DMS114 treated with DMSO at 0.1 percent for 48 hours (cell line): ENCODE measurements at regions not wholly inside any gene's neighbourhood (a gene's known extent, or its start where the extent isn't known, plus 50 kb on each side); places are given as distances from the start of the nearest gene placed in this dataset.

ENCODE experiments used
- DNase-seq: peaks from one replicate; lab custom pipeline; 2025; ENCODE audit not compliant: unreplicated experiment; lab: John Stamatoyannopoulos, UW

DNA sequence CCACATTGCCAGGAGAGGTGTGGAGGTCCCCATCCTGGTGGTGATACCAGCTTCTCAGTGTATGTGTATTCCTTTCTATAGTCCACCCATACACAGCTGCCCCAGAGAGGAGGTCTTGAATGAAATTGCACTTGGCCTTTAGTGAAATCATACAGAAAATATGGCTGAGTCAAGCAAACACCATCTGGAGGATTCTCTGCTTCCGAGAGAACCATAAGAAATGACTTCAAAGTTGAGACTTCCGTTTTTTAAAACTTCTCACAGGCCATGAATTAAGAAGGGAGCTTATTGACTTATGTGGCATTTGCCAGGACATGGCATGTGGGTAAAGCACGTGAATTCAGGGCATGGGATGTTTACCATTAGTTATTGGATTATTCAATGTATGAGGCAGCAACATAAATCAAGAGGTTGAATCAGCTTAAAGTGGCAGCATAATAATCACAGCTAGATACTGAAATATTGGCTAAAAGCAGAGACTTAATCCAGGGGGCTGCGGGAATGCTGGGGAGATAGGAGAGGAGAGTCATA, 119.1 kb upstream of the MTNR1B start:
- no peak for DNase-seq

DNA sequence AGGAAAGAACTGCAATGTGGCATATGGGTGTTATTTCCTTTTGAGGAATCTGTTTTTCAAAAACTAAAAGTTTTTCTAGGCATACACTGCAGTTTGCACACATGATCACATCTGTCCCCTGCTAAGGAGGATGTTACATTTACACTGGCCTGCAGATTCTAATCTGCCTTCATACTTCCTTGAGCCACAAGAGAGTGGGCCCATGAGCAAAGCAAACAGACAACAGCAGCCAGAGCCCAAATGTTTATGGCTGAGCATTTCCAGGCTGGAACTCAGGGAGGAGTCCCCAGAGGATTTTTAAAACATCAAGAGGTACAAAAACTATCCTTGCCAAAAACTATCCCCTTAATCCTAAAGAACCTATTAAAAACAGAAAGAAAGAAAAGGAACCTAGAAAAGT, 117.2 kb upstream of the MTNR1B start:
- no peak for DNase-seq

DNA sequence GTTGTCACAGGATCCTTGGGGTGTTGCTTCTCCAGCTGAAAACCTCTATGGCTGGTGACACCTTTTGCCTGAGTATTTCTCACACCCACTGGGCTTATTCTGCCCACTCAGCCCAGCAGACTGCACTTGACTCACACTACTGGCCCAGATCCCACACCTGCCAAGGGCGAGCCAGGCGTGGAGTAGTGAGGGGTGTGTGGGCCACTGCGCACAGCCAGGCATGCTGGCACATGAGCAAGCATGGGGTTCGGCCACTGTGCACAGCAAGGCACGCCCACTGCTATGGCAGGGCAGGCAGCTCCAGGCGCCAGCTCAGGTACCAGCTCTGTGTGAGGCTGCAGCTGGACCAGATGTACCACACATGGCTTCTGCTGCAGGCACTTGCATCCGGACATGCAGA, 116.5 kb upstream of the MTNR1B start:
- DNase-seq = no peak

GRCh38 chr11:92854162-92854561, 115.3 kb upstream of the MTNR1B start:
- no peak for DNase-seq

GRCh38 chr11:92854952-92855351, 114.5 kb upstream of the MTNR1B start:
- DNase-seq = no peak

GRCh38 chr11:92855607-92856405, 113.6 kb upstream of the MTNR1B start:
- DNase-seq = no peak

DNA sequence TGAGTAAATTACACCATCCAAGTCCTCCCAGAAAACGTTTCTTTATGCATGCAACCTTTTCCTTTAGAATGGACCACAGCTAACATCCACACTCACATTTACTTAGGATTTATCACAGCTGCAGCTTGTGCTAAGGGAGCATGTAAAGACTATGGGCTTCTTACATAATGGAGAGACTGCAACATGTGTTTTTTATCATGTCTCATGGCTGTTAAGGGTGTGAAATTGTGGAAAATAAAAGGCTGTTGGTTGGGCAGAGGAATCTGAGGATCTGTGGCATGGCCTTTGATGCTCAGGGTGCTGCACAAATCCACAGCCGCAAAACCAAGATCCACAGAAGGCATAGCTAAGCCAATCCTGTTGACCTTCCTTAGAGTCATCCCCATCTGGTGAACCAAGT, 112.0 kb upstream of the MTNR1B start:
- no peak for DNase-seq

DNA sequence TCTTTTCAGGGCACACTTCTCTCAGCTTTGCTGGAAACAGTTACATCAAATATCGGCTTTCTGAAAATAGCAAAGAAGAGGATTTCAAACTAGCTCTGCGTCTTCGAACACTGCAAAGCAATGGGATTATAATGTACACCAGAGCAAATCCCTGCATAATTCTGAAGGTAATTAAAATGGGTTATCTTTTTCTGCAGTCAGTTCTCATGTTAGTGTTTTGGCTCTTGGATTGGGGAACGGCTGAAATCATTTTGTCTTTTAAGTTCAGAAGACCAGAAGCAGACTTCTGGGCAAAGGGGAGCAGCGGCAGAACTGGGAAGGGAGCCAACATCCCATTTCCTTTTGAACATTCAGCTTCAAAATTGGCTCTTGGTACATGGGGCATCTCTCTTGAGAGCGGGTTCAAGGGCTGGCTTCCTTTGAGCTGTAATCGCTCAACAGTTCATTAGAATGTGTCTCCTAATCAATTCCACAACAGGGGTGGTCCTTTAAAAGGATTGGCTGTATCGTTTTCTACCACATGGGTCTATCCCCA, 110.2 kb upstream of the MTNR1B start:
- DNase-seq = no peak

DNA sequence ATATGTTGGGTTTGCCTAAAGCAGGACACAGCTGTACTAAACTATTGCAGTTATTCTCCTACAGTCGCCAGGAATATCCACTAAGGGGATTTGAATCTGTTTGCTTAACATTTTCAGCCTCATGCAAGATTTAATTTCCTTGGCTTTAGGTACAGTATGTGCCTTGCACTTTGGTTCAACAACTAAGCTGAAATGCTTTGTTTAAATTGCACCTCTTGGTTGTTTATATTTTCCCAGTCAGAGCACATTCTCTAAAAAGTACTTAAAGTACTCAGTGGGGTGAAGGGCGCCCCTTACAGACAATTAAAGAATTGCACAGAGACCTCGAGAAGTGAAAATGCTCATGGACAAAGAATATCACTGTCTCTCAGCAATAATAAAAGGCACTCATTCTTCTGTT, 107.8 kb upstream of the MTNR1B start:
- no peak for DNase-seq

- DNase-seq = no peak
Measured at GRCh38 chr11:92865352-92865751, 104.1 kb upstream of the MTNR1B start.

- no peak for DNase-seq
Measured at GRCh38 chr11:92866679-92867282, 102.7 kb upstream of the MTNR1B start.

DNA sequence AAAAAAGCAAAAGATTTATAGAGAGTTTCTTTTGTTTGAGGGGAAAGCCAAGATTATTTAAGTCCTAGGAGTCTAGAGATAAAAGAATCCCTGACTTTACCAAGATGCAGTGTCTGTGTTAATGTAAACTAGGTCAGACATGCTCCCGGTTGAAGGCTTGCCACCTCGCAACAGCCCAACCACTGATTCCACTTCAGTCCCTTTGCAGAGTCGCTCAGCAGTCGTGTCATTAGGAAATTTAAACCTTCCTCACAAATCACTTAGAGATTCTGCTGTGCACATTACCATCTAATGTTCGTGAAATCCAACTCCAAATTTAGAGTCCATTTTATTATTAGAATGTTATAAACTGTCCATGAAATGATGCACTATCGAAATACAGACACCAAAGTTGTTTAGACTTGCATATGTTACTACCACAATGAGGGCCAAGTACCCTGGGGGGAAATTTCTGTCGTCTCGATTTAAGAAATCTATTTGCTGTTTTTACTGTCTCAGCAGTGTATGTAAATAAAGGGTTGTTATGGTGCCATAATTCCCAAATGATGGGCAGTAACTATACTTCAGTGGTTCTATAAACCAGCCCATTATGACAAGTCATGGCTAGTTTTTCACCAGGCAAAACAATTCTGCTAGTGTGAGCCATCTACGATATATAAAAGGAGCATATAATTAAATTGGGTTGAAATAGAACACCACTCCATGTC, 101.4 kb upstream of the MTNR1B start:
- no peak for DNase-seq

DNA sequence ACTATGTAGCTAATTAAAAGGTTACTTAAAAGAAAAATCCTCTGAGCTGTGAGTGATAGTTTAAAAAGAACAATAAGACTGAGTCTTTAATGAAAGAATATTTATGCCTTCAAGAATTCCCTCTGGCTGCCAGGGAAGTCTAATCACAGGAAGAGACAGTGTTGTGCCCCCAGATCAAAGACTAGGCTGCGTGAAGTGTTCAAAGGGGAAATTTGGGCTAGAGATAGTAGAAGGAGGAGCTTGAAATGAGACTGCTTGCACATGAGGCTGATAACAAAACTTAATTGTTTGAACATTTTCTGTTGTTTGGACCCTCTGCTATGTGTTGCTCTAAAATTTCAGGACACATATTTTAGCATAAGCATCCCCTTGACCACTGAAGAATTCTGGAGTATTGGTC, 99.7 kb upstream of the MTNR1B start:
- no peak for DNase-seq

GRCh38 chr11:92870196-92870832, 99.1 kb upstream of the MTNR1B start:
- DNase-seq = no peak

- DNase-seq = no peak
Measured at GRCh38 chr11:92873551-92873950, 95.9 kb upstream of the MTNR1B start.

DNA sequence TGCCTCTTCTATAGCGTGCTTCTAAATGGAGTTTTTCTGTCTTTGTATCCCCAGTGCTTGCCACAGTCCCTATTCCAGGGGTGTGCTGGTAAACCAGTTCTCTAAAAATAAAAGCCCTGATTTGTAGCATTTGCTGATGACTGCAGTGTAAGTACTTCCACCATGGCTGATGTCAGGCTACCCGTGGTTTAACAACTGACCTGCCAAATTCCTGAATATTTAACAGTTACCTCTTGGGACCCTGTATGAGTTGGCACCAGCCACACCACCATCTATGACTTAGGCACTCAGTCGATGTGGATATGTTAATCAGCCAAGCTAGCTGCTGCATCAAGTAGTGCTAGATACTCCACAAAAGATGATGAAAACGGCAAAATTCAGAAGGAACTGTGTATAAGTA, 94.0 kb upstream of the MTNR1B start:
- no peak for DNase-seq

DNA sequence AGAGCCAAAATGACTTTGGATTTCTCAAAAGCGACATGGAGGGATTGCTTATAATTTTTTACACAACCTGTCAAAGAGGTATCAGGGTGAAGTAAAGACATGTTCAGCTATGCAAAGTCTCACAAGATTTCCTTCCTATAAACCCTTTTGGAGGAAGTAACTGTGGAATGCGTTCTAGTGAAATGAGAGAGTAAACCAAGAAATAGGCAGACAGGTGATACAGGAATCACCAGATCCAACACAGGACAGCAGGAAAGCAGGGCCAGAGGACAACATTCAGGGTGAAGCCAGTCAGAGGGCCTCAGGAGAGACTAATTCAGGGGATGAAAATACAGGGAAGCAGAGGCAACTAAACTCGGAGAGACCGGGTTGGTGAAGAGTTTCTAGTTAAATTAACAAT, 90.4 kb upstream of the MTNR1B start:
- no peak for DNase-seq

DNA sequence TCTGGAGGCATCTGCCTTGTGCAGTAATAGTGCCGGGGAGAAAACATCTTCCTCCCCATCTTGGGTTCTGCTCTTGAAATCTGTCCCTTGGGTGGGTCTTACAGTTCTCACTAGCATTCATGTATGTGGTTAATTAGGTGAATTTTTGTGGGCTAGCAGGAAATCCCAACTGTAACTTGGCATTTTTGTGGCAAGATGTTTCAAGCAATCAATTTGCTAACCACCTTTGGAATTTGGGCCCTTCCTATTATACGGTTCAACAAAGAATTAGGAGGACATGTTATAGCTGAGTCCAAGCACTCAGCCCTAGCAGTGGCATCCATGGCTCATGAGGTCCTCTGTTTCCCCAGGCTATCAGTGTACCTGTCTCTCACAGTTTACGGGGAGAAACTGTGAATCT, 89.1 kb upstream of the MTNR1B start:
- DNase-seq = no peak

- no peak for DNase-seq
Measured at GRCh38 chr11:92881940-92882450, 87.5 kb upstream of the MTNR1B start.

- DNase-seq = no peak
Measured at GRCh38 chr11:92882828-92883611, 86.4 kb upstream of the MTNR1B start.
